Skeletal muscle tissue (tissue), 3 donors: ENCODE measurements at regions not wholly inside any gene's neighbourhood (a gene's known extent, or its start where the extent isn't known, plus 50 kb on each side); places are given as distances from the start of the nearest gene placed in this dataset.

ENCODE experiments used
- H3K27ac ChIP-seq: one replicate; pipeline ENCODE4 v1.7.0; 2013; ENCODE audit warnings: mild to moderate bottlenecking, low read depth, low read length, inconsistent platforms
- H3K27me3 ChIP-seq, 3 donors: one replicate each; pipeline ENCODE4 v1.7.0; 2013; ENCODE audit warnings: low read length in 3 of 3; ENCODE audit not compliant: control insufficient read depth in 3 of 3, insufficient read depth in 3 of 3
- H3K36me3 ChIP-seq, 3 donors: one replicate each; pipeline ENCODE4 v1.7.0; 2013; ENCODE audit warnings: low read length in 3 of 3; ENCODE audit not compliant: control insufficient read depth in 3 of 3, insufficient read depth in 3 of 3
- H3K4me1 ChIP-seq, 3 donors: one replicate each; pipeline ENCODE4 v1.7.0; 2013; ENCODE audit warnings: low read length in 3 of 3, mild to moderate bottlenecking in 3 of 3; ENCODE audit not compliant: control insufficient read depth in 3 of 3, insufficient read depth in 3 of 3
- H3K4me3 ChIP-seq, 3 donors: one replicate each; pipeline ENCODE4 v1.7.0; 2013; ENCODE audit warnings: low read length in 3 of 3
- H3K9ac ChIP-seq, 3 donors: one replicate each; pipeline ENCODE4 v1.7.0; 2013; ENCODE audit warnings: low read length in 3 of 3, mild to moderate bottlenecking in 3 of 3, moderate library complexity in 2 of 3, low read depth in 1 of 3
- H3K9me3 ChIP-seq, 3 donors: one replicate each; pipeline ENCODE4 v1.7.0; 2013; ENCODE audit warnings: low read length in 3 of 3; ENCODE audit not compliant: control insufficient read depth in 3 of 3
- donor health status: Osteomylitis.

GRCh38 chr10:33712825-33713224 lies 378.4 kb upstream of the NRP1 start:
- Histone ChIP-seq H3K36me3 (no peaks in the 10 kb centered on the region), H3K27me3 (peaks cover 0 to 3% (median 0%) of the 10 kb centered on the region in 3 donors), H3K9me3 (no peaks in the 10 kb centered on the region), H3K27ac (no peak overlapping the region), H3K4me1 (peaks cover 4 to 5% (median 4%) of the 10 kb centered on the region in 3 donors), H3K4me3 (no peak overlapping the region), H3K9ac (no peak overlapping the region)

GRCh38 chr10:33710006-33710405 lies 375.5 kb upstream of the NRP1 start:
- H3K27me3 ChIP-seq: peaks cover 0 to 3% (median 0%) of the 10 kb centered on the region in 3 donors
- H3K36me3 ChIP-seq: no peaks in the 10 kb centered on the region
- no peak overlapping the region for H3K9ac ChIP-seq
- no peak overlapping the region for H3K27ac ChIP-seq
- H3K9me3 ChIP-seq: no peaks in the 10 kb centered on the region
- H3K4me3 ChIP-seq: no peak overlapping the region
- peaks cover 0 to 3% (median 0%) of the 10 kb centered on the region in 3 donors for H3K4me1 ChIP-seq

- Histone ChIP-seq H3K36me3 (no peaks in the 10 kb centered on the region), H3K9me3 (no peaks in the 10 kb centered on the region), H3K4me1 (peaks cover 0 to 3% (median 0%) of the 10 kb centered on the region in 3 donors), H3K27me3 (peaks cover 0 to 3% (median 0%) of the 10 kb centered on the region in 3 donors), H3K9ac (no peak overlapping the region), H3K27ac (no peak overlapping the region), H3K4me3 (no peak overlapping the region)
Measured at GRCh38 chr10:33709008-33709753, 374.7 kb upstream of the NRP1 start.

GRCh38 chr10:33708561-33708960 lies 374.1 kb upstream of the NRP1 start:
- Histone ChIP-seq H3K4me1 (peaks cover 0 to 6% (median 3%) of the 10 kb centered on the region in 3 donors), H3K27me3 (peaks cover 0 to 3% (median 0%) of the 10 kb centered on the region in 3 donors), H3K4me3 (no peak overlapping the region), H3K27ac (no peak overlapping the region), H3K9me3 (no peaks in the 10 kb centered on the region), H3K36me3 (no peaks in the 10 kb centered on the region), H3K9ac (no peak overlapping the region)

- no peak overlapping the region for H3K4me3 ChIP-seq
- H3K9ac ChIP-seq: no peak overlapping the region
- H3K9me3 ChIP-seq: no peaks in the 10 kb centered on the region
- H3K27me3 ChIP-seq: no peaks in the 10 kb centered on the region
- no peaks in the 10 kb centered on the region for H3K36me3 ChIP-seq
- H3K27ac ChIP-seq: no peak overlapping the region
- H3K4me1 ChIP-seq: peaks cover 0 to 7% (median 3%) of the 10 kb centered on the region in 3 donors
Measured at GRCh38 chr10:33706746-33707145, 372.3 kb upstream of the NRP1 start.

- Histone ChIP-seq H3K9ac (no peak overlapping the region), H3K9me3 (no peaks in the 10 kb centered on the region), H3K27me3 (no peaks in the 10 kb centered on the region), H3K4me1 (peaks cover 0 to 7% (median 3%) of the 10 kb centered on the region in 3 donors), H3K4me3 (no peak overlapping the region), H3K27ac (no peak overlapping the region), H3K36me3 (no peaks in the 10 kb centered on the region)
Measured at GRCh38 chr10:33706191-33706590, 371.7 kb upstream of the NRP1 start.

GRCh38 chr10:33704214-33704830 lies 369.9 kb upstream of the NRP1 start:
- Histone ChIP-seq H3K4me1 (peaks cover 0 to 7% (median 3%) of the 10 kb centered on the region in 3 donors), H3K4me3 (no peak overlapping the region), H3K9me3 (no peaks in the 10 kb centered on the region), H3K27me3 (no peaks in the 10 kb centered on the region), H3K27ac (no peak overlapping the region), H3K9ac (no peak overlapping the region), H3K36me3 (no peaks in the 10 kb centered on the region)

- H3K9me3 ChIP-seq: no peaks in the 10 kb centered on the region
- H3K27me3 ChIP-seq: no peaks in the 10 kb centered on the region
- H3K36me3 ChIP-seq: no peaks in the 10 kb centered on the region
- no peak overlapping the region for H3K27ac ChIP-seq
- H3K4me3 ChIP-seq: no peak overlapping the region
- peaks cover 0 to 7% (median 3%) of the 10 kb centered on the region in 3 donors for H3K4me1 ChIP-seq
- no peak overlapping the region for H3K9ac ChIP-seq
Measured at GRCh38 chr10:33703501-33704213, 369.2 kb upstream of the NRP1 start.

GRCh38 chr10:33698033-33698432 lies 363.6 kb upstream of the NRP1 start:
- Histone ChIP-seq H3K4me3 (no peak overlapping the region), H3K36me3 (no peaks in the 10 kb centered on the region), H3K27me3 (no peaks in the 10 kb centered on the region), H3K9me3 (no peaks in the 10 kb centered on the region), H3K4me1 (no peaks in the 10 kb centered on the region), H3K9ac (no peak overlapping the region), H3K27ac (no peak overlapping the region)

GRCh38 chr10:33697016-33697415 lies 362.5 kb upstream of the NRP1 start:
- no peak overlapping the region for H3K27ac ChIP-seq
- no peaks in the 10 kb centered on the region for H3K4me1 ChIP-seq
- H3K9ac ChIP-seq: no peak overlapping the region
- no peaks in the 10 kb centered on the region for H3K27me3 ChIP-seq
- no peaks in the 10 kb centered on the region for H3K9me3 ChIP-seq
- H3K36me3 ChIP-seq: no peaks in the 10 kb centered on the region
- H3K4me3 ChIP-seq: no peak overlapping the region
